ENCODE measurements at regions not wholly inside any gene's neighbourhood (a gene's known extent, or its start where the extent isn't known, plus 50 kb on each side); places are given as distances from the start of the nearest gene placed in this dataset.
"Not testable (repeated sequence)": the region's sequence is repeated elsewhere in the genome, so short reads cannot be mapped to it uniquely, and the experiment has no call there.

- no peaks in the 10 kb centered on the region for H3K36me3 ChIP-seq
- 82 to 91% methylated on average over 3 of the region's 3 CpGs for WGBS, 2 donors
- no peaks in the 10 kb centered on the region for H3K4me1 ChIP-seq
- DNase-seq: no peak
- no peak overlapping the region for H3K4me3 ChIP-seq
- no peak for ATAC-seq (ENCODE audit: low FRiP score in 2 of 2)
- TF ChIP-seq POLR2A (IDR thresholded peaks at IDR 0.05) (no peak), EP300 (IDR thresholded peaks at IDR 0.05) (no peak), CTCF (IDR thresholded peaks at IDR 0.05) (no peak), POLR2AphosphoS5 (IDR thresholded peaks at IDR 0.05) (no peak)
- no peaks in the 10 kb centered on the region for H3K9me3 ChIP-seq
- no peaks in the 10 kb centered on the region for H3K27me3 ChIP-seq
- H3K27ac ChIP-seq: no peak overlapping the region
Observed at GRCh38 chr21:14825514-14825974, 239.3 kb downstream of the NRIP1 start.

DNA sequence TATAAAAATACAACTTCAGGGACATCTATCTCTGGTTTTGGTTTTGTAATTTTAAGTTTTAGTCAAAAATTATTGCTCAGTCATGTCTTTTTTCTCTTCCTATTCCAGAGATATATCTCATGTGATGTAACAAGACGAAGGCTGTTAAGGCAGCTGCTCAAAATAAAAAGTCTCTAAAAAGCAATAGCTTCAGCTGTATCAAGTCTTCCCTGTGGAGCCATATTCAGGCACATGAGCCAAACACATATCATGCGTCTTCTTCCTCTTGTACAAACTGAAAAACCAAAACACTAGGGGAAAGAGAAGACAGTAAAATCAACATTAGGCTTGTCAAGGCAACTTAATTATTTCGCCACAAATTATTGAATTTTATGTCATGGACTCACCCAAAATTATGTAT is 240.7 kb downstream of the NRIP1 start:
- WGBS, 2 donors: 89 to 96% methylated on average over 3 of the region's 3 CpGs
- ATAC-seq (ENCODE audit: low FRiP score in 2 of 2): no peak
- no peak overlapping the region for H3K4me3 ChIP-seq

DNA sequence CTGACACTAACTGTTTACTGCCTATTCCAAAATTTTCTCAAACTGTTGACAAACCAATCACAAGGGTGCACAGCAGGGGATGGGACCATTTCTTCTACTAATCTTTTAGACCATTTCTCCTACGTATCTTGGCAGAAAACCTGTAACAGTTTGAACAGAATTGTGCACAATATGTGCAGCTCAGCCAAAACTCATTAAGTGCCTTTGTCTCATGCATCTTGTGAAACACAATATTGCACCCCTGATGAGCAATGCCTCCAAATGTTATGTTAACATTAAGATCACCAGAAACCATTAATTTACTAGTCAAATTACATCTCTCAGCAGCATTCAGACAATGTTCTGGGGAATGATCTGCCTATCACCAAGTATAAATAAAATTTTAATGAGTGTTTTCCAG is 247.5 kb downstream of the NRIP1 start:
- 60 to 84% methylated on average over 1 of the region's 1 CpG for WGBS, 2 donors
- no peaks in the 10 kb centered on the region for H3K36me3 ChIP-seq
- ATAC-seq (ENCODE audit: low FRiP score in 2 of 2): no peak
- no peak overlapping the region for H3K4me3 ChIP-seq
- H3K9me3 ChIP-seq: peaks cover 0 to 3% (median 0%) of the 10 kb centered on the region in 4 donors
- H3K27ac ChIP-seq: no peak overlapping the region
- H3K27me3 ChIP-seq: no peaks in the 10 kb centered on the region
- TF ChIP-seq EP300 (IDR thresholded peaks at IDR 0.05) (no peak), POLR2AphosphoS5 (IDR thresholded peaks at IDR 0.05) (no peak), POLR2A (IDR thresholded peaks at IDR 0.05) (no peak), CTCF (IDR thresholded peaks at IDR 0.05) (no peak)
- DNase-seq: no peak
- no peaks in the 10 kb centered on the region for H3K4me1 ChIP-seq

More for the DNA sequence above, 240.7 kb downstream of the NRIP1 start:
- Histone ChIP-seq H3K4me1 (no peaks in the 10 kb centered on the region), H3K36me3 (no peaks in the 10 kb centered on the region), H3K27me3 (no peaks in the 10 kb centered on the region), H3K27ac (no peak overlapping the region), H3K9me3 (no peaks in the 10 kb centered on the region)
- DNase-seq: no peak
- TF ChIP-seq POLR2AphosphoS5 (IDR thresholded peaks at IDR 0.05) (no peak), EP300 (IDR thresholded peaks at IDR 0.05) (no peak), POLR2A (IDR thresholded peaks at IDR 0.05) (no peak), CTCF (IDR thresholded peaks at IDR 0.05) (no peak)

DNA sequence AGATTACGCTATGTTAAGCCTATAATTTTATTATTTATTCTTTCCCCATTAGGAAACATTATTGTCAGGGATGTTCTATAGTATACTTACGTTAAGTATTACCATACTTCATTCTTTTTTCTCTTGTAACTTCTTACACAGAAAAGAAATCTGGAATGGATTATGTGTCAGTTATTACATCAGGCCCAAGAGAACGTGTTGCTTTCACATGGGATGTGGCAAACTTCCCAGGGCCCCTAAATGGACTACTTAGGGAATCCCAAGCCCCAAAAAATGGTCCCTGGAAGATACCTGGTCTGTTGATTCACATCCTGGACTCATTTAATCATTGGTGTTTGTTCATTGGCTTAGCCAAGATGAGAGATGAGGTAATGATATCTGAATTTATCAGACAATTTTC is 249.8 kb downstream of the NRIP1 start:
- H3K36me3 ChIP-seq: no peaks in the 10 kb centered on the region
- peaks cover 0 to 5% (median 2%) of the 10 kb centered on the region in 4 donors for H3K9me3 ChIP-seq
- H3K27ac ChIP-seq: no peak overlapping the region
- no peaks in the 10 kb centered on the region for H3K4me1 ChIP-seq
- ATAC-seq (ENCODE audit: low FRiP score in 2 of 2) (no peak), DNase-seq (no peak)
- H3K4me3 ChIP-seq: no peak overlapping the region
- TF ChIP-seq EP300 (IDR thresholded peaks at IDR 0.05) (no peak), POLR2AphosphoS5 (IDR thresholded peaks at IDR 0.05) (no peak), CTCF (IDR thresholded peaks at IDR 0.05) (no peak), POLR2A (IDR thresholded peaks at IDR 0.05) (no peak)
- no peaks in the 10 kb centered on the region for H3K27me3 ChIP-seq
- 85 to 90% methylated on average over 3 of the region's 3 CpGs for WGBS, 2 donors

- no peak overlapping the region for H3K27ac ChIP-seq
- WGBS, 2 donors: 84 to 87% methylated on average over 3 of the region's 3 CpGs
- ATAC-seq (ENCODE audit: low FRiP score in 2 of 2) (no peak), DNase-seq (no peak)
- no peaks in the 10 kb centered on the region for H3K4me1 ChIP-seq
- H3K4me3 ChIP-seq: no peak overlapping the region
- TF ChIP-seq POLR2AphosphoS5 (IDR thresholded peaks at IDR 0.05) (no peak), CTCF (IDR thresholded peaks at IDR 0.05) (no peak), EP300 (IDR thresholded peaks at IDR 0.05) (no peak), POLR2A (IDR thresholded peaks at IDR 0.05) (no peak)
- H3K27me3 ChIP-seq: no peaks in the 10 kb centered on the region
- H3K36me3 ChIP-seq: no peaks in the 10 kb centered on the region
- peaks cover 0 to 5% (median 2%) of the 10 kb centered on the region in 4 donors for H3K9me3 ChIP-seq
Observed at GRCh38 chr21:14814282-14814681, 250.5 kb downstream of the NRIP1 start.

GRCh38 chr21:14804170-14804569 is 258.1 kb upstream of the SAMSN1 start:
- not testable (repeated sequence) for H3K36me3 ChIP-seq

More at GRCh38 chr21:14804170-14804569, 258.1 kb upstream of the SAMSN1 start:
- H3K4me3 ChIP-seq; H3K27ac ChIP-seq; DNase-seq; H3K27me3 ChIP-seq; H3K4me1 ChIP-seq; ATAC-seq (ENCODE audit: low FRiP score in 2 of 2); H3K9me3 ChIP-seq: not testable (repeated sequence)
- WGBS, 2 donors: 79 to 83% methylated on average over 2 of the region's 2 CpGs
